ENCODE measurements at regions not wholly inside any gene's neighbourhood (a gene's known extent, or its start where the extent isn't known, plus 50 kb on each side); places are given as distances from the start of the nearest gene placed in this dataset.
"Not testable (repeated sequence)": the region's sequence is repeated elsewhere in the genome, so short reads cannot be mapped to it uniquely, and the experiment has no call there.

DNA sequence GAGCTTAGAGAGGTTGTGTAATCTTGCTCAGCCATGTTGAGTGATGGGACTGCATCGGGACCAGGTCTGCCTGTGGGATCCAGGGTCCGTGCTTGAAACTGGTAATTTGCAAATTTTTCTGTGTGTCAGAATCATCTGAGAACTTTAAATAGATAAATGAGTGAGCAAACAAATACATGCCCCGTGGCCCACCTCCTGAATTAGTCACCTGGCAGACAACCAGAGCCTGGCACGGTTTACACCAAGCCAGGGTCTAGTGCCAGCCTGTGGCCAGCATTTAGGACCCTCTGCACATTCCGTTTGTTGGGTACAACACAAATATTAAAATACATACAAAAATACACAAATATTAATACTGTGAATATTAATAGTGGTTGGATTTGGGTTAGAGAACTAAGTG is 90.6 kb upstream of the STOX2 start:
- Histone ChIP-seq H3K4me1 (no peaks in the 10 kb centered on the region), H3K27me3 (no peaks in the 10 kb centered on the region), H3K27ac (no peak overlapping the region), H3K36me3 (no peaks in the 10 kb centered on the region), H3K4me3 (no peak overlapping the region), H3K9me3 (no peaks in the 10 kb centered on the region)
- 47 to 52% methylated on average over 5 of the region's 5 CpGs for WGBS, 2 donors
- no peak for ATAC-seq
- TF ChIP-seq, protein P1, sequence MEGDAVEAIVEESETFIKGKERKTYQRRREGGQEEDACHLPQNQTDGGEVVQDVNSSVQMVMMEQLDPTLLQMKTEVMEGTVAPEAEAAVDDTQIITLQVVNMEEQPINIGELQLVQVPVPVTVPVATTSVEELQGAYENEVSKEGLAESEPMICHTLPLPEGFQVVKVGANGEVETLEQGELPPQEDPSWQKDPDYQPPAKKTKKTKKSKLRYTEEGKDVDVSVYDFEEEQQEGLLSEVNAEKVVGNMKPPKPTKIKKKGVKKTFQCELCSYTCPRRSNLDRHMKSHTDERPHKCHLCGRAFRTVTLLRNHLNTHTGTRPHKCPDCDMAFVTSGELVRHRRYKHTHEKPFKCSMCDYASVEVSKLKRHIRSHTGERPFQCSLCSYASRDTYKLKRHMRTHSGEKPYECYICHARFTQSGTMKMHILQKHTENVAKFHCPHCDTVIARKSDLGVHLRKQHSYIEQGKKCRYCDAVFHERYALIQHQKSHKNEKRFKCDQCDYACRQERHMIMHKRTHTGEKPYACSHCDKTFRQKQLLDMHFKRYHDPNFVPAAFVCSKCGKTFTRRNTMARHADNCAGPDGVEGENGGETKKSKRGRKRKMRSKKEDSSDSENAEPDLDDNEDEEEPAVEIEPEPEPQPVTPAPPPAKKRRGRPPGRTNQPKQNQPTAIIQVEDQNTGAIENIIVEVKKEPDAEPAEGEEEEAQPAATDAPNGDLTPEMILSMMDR (IDR thresholded peaks at IDR 0.05) = no peak
- no peak for FAIRE-seq
- no peak for DNase-seq
- intact Hi-C loops (cut with DNase I) = no loop called here

DNA sequence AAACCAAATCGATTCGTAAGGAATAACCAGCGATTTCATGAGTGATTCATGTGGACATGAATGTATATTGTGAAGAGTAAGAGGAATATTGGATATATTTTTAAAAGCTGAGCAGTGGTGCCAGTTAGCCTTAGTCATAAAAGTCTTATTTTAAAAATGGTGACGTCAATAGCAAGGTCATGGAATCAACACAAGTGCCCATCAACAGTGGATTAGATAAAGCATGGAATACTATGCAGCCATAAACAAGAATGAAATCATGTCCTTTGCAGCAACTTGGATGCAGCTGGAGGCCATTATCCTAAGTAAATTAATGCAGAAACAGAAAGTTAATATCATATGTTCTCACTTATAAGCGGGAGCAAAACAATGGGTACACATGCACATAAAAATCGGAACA is 89.0 kb upstream of the STOX2 start:
- 88 to 91% methylated on average over 6 of the region's 6 CpGs for WGBS, 2 donors
- Histone ChIP-seq H3K9me3 (no peaks in the 10 kb centered on the region), H3K36me3 (no peaks in the 10 kb centered on the region), H3K4me1 (no peaks in the 10 kb centered on the region), H3K27ac (no peak overlapping the region), H3K4me3 (no peak overlapping the region), H3K27me3 (no peaks in the 10 kb centered on the region)
- TF ChIP-seq, protein P1 (IDR thresholded peaks at IDR 0.05) = no peak
- DNase-seq = no peak
- FAIRE-seq = no peak
- intact Hi-C loops (cut with DNase I) = no loop called here
- ATAC-seq = no peak

DNA sequence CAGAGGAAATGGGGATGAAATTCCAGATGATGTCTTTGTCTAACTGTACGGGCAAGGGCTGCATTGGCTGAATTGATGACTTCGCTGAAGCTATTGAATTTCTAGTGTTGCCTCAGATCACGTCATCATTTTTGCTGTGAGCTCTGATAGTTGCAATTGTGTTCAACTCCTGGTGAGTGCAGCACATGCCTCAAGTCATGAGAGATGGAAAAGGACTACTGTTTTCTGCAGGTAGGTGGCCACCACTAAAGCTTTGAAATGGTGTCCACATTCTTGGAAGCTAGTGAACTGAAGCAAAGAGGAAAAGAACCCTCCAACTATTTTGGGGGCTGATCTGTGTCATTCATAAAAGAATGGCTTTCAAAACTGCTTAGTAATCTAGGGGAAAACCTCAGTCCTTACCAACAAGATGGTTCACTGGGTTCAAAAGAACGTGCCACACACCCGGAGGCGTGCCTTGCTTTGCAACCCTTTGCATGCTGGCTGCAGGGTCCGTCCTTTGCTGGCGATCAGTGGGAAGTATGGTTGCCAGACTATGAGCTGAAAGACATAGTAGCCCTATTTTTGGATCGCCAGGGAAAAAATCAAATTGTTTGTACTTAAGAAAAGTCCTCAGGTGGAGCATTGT is 88.1 kb upstream of the STOX2 start:
- Histone ChIP-seq H3K9me3 (no peaks in the 10 kb centered on the region), H3K27me3 (no peaks in the 10 kb centered on the region), H3K4me3 (no peak overlapping the region), H3K4me1 (no peaks in the 10 kb centered on the region), H3K27ac (no peak overlapping the region), H3K36me3 (no peaks in the 10 kb centered on the region)
- ATAC-seq = no peak
- WGBS, 2 donors = 81 to 90% methylated on average over 9 of the region's 9 CpGs
- FAIRE-seq = no peak
- TF ChIP-seq, protein P1 (IDR thresholded peaks at IDR 0.05) = no peak
- DNase-seq = no peak
- intact Hi-C loops (cut with DNase I) = no loop called here

DNA sequence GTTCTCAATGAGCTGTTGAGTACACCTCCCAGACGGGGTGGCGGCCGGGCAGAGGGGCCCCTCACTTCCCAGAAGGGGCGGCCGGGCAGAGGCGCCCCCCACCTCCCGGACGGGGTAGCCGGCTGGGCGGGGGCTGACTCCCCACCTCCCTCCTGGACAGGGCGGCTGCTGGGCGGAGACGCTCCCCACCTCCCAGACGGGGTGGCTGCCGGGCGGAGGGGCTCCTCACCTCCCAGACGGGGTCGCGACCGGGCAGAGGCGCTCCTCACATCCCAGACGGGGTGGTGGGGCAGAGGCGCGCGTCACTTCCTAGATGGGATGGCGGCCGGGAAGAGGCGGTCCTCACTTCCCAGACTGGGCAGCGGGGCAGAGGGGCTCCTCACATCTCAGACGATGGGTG is 86.5 kb upstream of the STOX2 start:
- DNase-seq; H3K4me1 ChIP-seq; H3K27ac ChIP-seq; H3K27me3 ChIP-seq; ATAC-seq; H3K36me3 ChIP-seq; H3K4me3 ChIP-seq; intact Hi-C loops (cut with DNase I); FAIRE-seq; H3K9me3 ChIP-seq: not testable (repeated sequence)
- 94 to 97% methylated on average over 11 to 30 of the region's 30 CpGs for WGBS, 2 donors

DNA sequence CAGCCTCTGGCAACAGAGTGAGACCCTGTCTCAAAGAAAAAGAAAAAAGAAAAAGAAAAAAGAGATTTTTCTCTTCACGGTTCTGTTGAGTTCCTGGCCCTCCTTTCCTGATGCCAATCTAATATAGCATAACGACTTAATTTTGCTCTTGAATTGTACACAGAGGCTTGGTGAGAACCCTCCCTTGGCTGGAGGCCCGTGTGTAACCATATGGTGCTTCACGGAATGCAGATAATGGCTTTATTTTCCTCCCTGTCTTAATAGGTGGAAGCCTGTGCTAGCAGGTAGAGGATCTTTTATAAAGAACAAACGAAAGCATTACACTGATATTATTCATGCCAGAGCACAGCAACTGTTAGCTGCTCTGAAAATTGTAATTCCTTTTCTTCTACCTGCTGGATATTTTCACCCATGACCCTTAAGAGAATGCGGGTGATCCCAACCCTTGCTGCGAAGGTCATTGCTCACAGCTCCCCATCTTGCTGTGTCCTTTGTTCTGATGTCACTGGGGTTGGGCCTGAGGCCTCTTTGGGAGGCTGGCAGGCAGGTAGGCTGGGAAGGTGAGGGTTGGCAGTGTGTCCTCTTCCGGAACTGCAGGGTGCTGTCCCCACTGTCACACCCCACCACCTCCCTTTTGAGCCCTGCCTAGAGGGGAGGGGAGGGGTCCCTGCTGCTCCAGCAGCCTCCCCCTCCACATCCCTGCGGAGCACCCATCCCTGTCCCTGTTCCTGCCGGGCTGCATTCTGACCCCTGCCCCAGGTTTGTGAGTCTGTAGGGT is 83.8 kb upstream of the STOX2 start:
- WGBS, 2 donors = 66 to 72% methylated on average over 10 of the region's 10 CpGs

More for the DNA sequence above, 83.8 kb upstream of the STOX2 start:
- DNase-seq = no peak
- H3K4me1 ChIP-seq = no peaks in the 10 kb centered on the region
- no peaks in the 10 kb centered on the region for H3K9me3 ChIP-seq
- intact Hi-C loops (cut with DNase I) = no loop called here
- H3K4me3 ChIP-seq = no peak overlapping the region
- H3K36me3 ChIP-seq = no peaks in the 10 kb centered on the region
- no peak for FAIRE-seq
- no peak for ATAC-seq
- H3K27ac ChIP-seq = no peak overlapping the region
- H3K27me3 ChIP-seq = no peaks in the 10 kb centered on the region
- TF ChIP-seq, protein P1 (IDR thresholded peaks at IDR 0.05) = no peak
